HL-60 (cell line): ENCODE measurements at regions not wholly inside any gene's neighbourhood (a gene's known extent, or its start where the extent isn't known, plus 50 kb on each side); places are given as distances from the start of the nearest gene placed in this dataset.

Experiments used
- DNase-seq, 2 experiments: peaks; one replicate each; pipeline ENCODE4 v3.0.0-alpha.2; 2010 to 2020; ENCODE audit warnings: low read depth in 1 of 2, low spot score in 1 of 2
- H3K27ac ChIP-seq: fragments of 250-450 bp; sonication (Bioruptor Pico); replicated peaks from 2 replicates; pipeline ENCODE4 v1.5.1; 2020; ENCODE audit warnings: mild to moderate bottlenecking, moderate library complexity
- H3K27me3 ChIP-seq: fragments of 250-450 bp; sonication (Bioruptor Pico); 2 replicates; pipeline ENCODE4 v1.5.1; 2021; ENCODE audit warnings: mild to moderate bottlenecking, moderate library complexity; ENCODE audit not compliant: insufficient read depth, poor library complexity, severe bottlenecking
- H3K4me3 ChIP-seq: replicated peaks from 2 replicates; pipeline ENCODE4 v1.5.1; 2011; ENCODE audit warnings: mild to moderate bottlenecking, control low read depth, low read length; ENCODE audit not compliant: insufficient read depth
- GABPA ChIP-seq: IDR thresholded peaks from 2 replicates; pipeline ENCODE4 v1.6.1; 2012; ENCODE audit warnings: low read depth
- POLR2AphosphoS5 ChIP-seq: IDR thresholded peaks from 2 replicates; pipeline ENCODE4 v1.6.1; 2012; ENCODE audit warnings: low read depth
- REST ChIP-seq: IDR thresholded peaks from 2 replicates; pipeline ENCODE4 v1.6.1; 2012; ENCODE audit warnings: low read depth; ENCODE audit not compliant: insufficient replicate concordance
- SPI1 ChIP-seq: IDR thresholded peaks from 2 replicates; pipeline ENCODE4 v1.6.1; 2012; ENCODE audit warnings: low read depth, mild to moderate bottlenecking, borderline replicate concordance
- TF ChIP-seq, protein P1 (sequence below): IDR thresholded peaks from one replicate; pipeline ENCODE4 v1.5.1; 2011; ENCODE audit warnings: low read length, control low read depth, inconsistent platforms; ENCODE audit not compliant: insufficient read depth

DNA sequence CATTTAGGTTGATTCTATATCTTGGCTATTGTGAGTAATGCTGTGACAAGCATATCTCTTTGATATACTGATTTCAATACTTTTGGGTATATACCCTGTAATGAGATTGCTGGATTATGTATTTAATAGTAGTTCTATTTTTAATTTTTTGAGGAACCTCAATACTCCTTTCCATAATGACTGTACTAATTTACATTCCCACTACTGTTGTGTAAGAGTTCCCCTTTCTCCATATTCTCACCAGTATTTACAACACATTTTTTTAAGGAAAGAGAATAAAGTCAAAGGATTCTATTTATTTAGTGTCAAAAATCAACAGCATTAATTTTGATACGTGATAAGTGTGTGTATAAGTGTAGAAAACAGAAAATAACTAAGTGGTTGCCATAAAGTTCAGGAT lies 356.4 kb upstream of the EDIL3 start:
- no peak for TF ChIP-seq REST
- TF ChIP-seq, protein P1, sequence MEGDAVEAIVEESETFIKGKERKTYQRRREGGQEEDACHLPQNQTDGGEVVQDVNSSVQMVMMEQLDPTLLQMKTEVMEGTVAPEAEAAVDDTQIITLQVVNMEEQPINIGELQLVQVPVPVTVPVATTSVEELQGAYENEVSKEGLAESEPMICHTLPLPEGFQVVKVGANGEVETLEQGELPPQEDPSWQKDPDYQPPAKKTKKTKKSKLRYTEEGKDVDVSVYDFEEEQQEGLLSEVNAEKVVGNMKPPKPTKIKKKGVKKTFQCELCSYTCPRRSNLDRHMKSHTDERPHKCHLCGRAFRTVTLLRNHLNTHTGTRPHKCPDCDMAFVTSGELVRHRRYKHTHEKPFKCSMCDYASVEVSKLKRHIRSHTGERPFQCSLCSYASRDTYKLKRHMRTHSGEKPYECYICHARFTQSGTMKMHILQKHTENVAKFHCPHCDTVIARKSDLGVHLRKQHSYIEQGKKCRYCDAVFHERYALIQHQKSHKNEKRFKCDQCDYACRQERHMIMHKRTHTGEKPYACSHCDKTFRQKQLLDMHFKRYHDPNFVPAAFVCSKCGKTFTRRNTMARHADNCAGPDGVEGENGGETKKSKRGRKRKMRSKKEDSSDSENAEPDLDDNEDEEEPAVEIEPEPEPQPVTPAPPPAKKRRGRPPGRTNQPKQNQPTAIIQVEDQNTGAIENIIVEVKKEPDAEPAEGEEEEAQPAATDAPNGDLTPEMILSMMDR, result no peak
- TF ChIP-seq GABPA, result no peak
- TF ChIP-seq POLR2AphosphoS5, result no peak
- DNase-seq, result no peak
- no peak overlapping the region for H3K27ac ChIP-seq

DNA sequence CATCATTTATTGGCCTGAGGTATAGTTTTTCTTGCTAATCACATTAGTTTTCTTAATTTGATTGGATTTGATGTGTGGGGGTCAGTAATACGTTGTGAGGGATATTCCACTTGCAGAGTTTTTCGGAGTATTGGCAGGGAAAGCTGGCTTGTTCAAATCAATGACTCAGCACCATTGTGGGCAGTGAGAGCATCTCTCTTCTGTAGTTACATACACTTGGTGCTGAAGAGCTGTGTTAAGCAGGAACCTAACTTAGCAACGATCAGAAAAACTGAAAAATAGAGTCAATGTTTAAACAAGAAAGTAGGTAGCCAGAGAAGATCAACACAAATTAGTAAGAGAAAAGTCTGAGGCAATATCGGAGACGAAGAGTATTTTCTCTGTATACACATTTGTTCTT lies 344.6 kb upstream of the EDIL3 start:
- no peak for DNase-seq
- H3K27me3 ChIP-seq, result no peaks in the 10 kb centered on the region
- no peak overlapping the region for H3K27ac ChIP-seq
- TF ChIP-seq REST (no peak), GABPA (no peak), POLR2AphosphoS5 (no peak), SPI1 (no peak)
- TF ChIP-seq, protein P1, result no peak
- H3K4me3 ChIP-seq, result no peak overlapping the region

More for the DNA sequence above, 356.4 kb upstream of the EDIL3 start:
- no peaks in the 10 kb centered on the region for H3K27me3 ChIP-seq
- no peak overlapping the region for H3K4me3 ChIP-seq

DNA sequence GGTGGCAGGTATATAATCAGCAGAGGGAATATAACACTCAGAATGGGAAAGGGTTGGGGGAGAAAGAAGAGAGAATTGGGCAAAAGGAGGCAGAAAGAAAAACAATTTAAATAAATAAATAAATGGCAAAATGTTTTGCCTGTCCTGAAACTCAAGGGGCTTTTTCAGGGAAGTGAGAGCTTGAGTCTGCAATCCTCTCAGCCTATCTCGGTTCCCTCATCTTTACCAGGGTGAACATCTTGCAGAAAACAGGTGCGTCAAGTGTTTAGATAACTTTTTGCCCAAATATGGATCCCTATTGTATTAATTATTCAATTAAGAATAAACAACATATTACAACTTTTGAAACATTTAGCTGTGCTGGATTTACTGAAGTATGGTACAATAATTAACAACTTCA lies 343.0 kb upstream of the EDIL3 start:
- TF ChIP-seq, protein P1, result no peak
- no peak for TF ChIP-seq GABPA
- TF ChIP-seq SPI1, result no peak
- TF ChIP-seq REST, result no peak
- no peak for TF ChIP-seq POLR2AphosphoS5

More for the DNA sequence above, 343.0 kb upstream of the EDIL3 start:
- Histone ChIP-seq H3K4me3 (no peak overlapping the region), H3K27me3 (no peaks in the 10 kb centered on the region), H3K27ac (no peak overlapping the region)
- DNase-seq, result no peak
